ENCODE measurements at regions not wholly inside any gene's neighbourhood (a gene's known extent, or its start where the extent isn't known, plus 50 kb on each side); places are given as distances from the start of the nearest gene placed in this dataset.

DNA sequence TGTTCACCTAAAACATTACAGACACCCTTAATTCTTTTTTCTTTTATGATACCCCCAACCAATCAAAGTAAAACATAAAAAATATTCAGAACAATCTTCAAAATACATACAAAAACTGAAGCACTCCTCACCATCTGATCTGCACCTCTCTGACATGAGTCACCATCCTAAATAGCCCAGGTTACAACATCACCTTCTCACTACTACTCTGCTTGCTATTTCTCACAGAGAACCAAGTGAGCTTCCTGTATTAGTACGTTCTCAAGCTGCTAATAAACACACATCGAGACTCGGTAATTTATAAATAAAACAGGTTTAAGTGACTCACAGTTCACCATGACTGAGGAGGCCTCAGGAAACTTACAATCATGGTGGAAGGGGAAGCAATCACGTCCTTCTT lies 183.5 kb downstream of the CBLN2 start:
- DNase-seq, result no peak

DNA sequence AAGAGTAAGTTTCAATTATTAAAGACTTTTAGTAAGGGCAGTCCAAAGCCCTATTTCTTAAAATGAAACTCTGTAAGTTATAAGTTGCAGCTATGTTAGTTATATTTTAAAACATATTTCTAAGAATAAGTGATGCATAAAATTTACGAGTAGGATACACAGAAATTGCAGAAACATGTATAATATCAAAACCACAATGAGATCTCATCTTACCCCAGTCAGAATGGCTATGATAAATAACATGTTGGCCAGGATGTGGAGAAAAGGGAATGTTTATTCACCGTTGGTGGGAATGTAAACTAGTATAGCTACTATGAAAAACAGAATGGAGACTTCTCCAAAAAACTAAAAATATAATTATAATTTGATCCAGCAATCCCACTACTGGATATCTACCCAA lies 201.2 kb downstream of the CBLN2 start:
- DNase-seq, result no peak

DNA sequence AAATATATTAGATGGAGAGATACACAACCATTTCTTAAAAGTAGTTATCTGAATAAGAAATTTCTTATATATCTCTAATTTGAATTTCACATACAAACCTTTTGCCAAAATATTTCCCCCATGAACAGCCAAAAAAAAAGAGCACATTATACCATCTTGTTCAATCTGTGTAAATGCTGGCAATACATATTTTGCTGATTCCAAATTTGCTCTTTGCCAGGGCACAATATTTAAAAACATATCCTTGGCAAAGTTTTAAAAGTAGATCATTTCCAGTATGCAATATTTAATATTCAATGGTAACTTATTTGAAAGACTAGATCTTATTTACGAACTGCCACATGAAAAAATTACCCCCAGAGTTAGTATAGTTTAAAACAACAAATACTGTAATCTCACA lies 204.2 kb downstream of the CBLN2 start:
- DNase-seq, result no peak

DNA sequence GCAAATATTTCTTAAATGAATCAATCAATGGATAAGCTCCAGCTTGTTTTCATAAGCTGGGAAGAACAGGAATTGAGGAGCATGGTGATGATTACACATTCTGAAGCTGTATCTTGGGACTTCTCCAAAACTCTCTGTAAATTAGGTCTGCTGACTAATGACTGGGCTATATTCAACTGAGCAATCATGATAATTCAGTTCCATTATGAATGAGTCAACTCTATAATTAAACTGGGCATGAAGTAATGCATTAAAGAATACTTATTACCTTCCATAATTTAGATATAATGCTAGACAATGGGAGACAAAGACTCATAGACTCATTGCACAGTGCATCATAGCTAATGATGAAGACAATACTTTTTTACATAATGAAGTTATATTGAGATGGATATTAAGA lies 207.4 kb downstream of the CBLN2 start:
- DNase-seq, result no peak

DNA sequence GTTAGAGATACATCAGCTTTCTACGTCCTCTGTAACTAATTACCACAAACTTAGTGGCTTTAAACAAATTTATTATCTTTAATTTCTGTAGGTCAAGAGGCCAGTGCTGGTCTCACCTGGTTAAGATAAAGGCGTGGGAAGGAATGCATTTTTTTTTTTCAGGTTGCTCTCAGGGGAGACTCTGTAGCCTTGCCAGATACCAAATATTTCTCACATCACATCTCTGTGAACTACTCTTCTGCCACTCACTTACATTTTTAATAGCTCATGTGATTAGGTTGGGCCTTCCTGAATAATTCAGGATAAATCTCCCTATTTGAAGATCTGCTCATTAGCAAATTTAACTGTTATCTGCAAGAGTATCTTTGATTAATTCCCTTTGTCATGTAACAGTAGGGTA lies 214.6 kb downstream of the CBLN2 start:
- no peak for DNase-seq

DNA sequence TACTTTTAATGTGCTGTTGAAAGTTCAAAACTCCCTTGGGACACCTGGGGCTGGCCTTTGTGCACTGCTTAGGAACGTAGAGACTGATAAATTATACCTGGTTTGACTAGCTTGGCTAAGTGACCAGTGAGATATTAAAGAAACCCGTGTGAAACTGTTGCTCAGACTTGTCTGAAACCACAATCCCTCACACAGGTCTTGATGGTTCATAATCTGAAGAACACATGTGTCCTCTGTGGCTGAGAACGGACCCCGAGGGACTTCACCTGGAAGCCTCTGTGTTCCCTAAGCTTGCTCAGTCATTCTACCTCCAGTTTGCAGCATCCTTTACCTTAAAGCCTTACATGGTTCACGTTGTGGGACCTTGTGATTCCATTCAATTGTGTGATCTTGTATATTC lies 218.8 kb downstream of the CBLN2 start:
- no peak for DNase-seq

DNA sequence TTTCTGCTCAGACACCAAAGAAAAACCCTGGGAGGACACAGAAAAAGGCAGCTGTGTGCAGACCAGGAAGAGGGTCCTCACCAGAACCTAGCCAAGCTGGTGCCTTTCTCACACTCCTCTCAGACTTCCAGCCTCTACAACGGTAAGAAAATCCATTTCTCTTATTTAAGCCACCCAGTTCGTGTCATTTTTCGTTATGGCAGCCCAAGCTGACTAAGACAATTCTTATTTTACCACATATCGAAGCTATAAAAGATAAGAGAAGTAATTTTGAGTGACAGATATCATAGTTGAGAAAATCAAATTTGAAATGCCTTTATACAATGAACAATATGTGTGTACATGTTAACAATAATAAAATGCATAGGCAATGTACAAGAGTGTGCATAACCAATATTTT lies 219.5 kb downstream of the CBLN2 start:
- no peak for DNase-seq

DNA sequence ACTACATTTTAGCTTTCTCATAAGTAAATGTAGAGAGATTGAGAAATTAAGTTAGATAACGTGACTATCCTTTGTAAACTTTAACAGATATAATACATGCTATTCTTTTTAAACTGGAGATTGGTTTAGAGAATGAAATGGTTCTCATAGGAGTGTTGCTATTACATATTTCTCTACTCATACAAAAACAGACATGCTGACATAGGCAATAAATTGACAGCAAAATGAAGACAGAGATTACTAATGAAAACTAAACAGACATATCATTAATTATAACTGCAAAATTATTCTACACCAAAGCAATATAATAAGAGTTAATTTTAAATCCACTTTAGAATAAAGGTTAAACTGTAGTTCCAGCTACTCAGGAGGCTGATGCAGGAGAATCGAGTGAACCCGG lies 227.6 kb downstream of the CBLN2 start:
- no peak for DNase-seq

DNA sequence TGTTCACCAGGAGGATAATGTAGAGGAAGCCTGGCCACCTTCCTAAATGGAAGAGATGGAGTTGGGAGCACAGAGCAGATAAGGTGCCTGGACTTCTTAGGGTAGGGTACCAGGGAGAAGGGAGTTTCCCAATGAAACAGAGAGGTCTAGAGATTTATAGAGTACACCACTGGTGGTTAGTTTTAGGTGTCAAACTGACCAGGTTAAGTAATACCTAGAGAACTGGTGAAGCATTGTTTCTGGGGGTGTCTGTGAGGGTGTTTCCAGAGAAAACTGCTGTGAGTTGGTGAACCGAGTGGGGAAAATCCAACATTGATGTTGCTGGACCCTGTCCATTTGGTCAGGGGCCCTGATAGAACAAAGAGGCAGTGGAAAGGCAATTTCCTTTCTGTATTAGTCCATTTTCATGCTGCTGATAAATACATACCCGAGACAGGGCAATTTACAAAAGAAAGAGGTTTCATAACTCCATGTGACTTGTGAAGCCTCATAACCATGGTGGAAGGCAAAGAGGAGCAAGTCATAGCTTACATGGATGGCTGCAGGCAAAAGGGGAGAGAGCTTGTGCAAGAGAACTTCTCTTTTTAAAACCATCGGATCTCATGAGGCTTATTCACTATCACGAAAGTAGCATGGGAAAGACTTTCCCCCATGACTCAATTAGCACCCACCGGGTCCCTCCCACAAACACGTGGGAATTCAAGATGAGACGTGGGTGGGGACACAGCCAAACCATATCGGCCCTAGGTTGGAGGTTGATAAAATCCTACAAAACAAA lies 260.8 kb downstream of the CBLN2 start:
- DNase-seq, result no peak

DNA sequence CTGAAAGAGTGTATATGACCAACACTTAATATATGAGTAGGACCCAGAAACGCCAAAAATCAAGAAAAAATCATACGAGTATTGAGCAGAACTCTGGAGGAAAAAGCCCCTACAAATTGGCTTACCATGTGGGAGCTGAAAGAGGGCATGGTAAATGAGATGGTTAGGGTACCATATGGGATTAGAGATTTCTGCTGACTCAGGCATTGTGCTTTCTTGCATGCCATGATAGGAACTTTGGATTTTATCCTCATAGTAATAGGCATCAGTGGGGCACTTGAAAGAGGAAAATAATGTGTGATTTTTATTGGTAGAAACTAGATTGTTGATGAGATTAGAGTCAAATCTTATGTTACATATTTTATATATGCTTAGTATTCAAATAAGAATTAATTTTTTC lies 271.1 kb downstream of the CBLN2 start:
- DNase-seq, result no peak

DNA sequence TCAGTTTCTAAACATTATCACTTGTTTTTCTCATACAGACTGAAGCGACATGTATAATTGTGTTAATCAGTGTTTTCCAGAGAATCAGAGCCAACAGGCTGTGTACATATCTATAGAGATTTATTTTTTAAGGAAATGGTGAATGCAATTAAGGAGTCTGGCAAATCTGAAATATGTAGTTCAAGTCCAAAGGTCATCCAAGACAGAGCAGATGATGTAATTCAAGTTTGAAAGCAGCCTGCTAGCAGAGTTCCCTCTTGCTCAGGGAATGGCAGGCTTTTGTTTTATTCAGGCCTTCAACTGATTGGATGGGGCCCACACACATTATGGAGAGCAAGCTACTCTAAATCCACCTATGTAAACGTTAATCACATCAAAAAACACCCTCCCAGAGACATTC lies 282.6 kb downstream of the CBLN2 start:
- DNase-seq, result no peak

DNA sequence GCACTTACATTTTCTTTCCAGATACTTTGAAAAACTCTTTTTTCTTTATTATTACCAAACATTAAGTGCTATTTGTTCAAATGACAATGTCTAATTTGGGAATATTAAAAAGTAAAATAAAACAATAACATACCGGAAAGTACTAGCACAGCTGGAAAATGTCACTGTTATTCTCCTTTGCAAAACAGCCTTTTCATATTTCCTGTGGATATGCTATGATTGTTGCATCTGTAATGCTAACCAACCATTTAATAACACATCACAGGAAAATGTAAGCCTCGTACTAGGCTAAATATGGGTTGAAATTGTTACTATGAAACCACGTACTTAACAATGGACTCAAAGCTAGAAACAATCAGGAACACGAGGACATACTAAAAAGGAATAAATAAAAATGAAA lies 298.1 kb downstream of the CBLN2 start:
- DNase-seq, result no peak

DNA sequence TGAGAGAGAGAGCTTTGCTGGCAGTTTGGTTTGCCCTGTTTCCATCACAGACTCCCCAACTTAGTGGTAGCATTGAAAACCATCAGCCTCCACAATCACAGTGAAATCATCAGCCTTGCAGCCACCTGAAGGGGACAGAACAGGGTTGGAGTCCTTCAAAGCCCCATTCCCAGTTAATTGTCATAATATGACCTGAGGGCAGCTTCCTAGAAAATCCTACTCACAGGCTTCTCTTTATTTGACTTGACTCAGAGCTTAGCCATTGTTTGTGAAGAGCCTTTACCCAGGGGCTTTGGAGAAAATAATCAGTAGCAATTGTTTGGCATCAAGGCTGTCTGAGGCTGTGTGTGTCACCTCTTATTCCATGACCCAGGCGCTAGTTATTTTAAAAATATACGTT lies 308.7 kb downstream of the CBLN2 start:
- no peak for DNase-seq

DNA sequence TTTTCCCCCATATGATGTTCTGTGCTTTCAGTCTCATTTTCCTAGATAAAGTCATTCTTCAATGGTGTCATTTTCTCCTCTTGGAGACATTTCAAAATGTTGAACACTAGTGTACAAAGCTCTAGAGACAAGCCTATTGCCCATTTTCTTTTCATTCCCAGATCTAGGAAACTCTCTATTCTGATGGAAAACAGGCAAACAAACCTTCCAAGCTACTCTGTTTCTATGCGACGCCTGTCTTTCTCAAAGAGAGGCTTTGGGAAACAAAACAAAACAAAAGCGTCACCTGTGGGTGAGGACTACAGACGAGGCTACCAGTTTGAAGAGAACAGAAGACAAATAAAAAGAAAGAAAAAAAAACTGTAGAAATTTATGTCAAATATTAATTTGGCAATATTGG lies 311.0 kb downstream of the CBLN2 start:
- DNase-seq, result no peak

DNA sequence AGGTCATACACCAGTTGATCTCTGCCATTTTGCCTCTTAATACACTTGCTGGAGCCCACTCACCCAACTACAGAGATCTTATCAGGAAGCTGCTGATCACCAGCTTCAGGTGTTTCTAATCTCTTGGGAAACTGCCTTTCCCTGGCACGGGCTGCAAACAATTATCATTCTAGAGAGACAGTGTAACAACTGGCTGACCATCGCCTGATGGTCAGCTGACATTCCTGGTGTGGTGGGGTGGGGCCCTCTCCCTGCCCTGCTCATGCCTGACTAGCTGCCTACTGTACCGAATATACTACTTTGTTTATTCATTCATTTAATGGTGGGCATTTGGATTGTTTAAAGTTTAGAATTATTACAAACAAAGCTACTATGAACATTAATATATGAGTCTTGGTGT lies 311.5 kb downstream of the CBLN2 start:
- no peak for DNase-seq

DNA sequence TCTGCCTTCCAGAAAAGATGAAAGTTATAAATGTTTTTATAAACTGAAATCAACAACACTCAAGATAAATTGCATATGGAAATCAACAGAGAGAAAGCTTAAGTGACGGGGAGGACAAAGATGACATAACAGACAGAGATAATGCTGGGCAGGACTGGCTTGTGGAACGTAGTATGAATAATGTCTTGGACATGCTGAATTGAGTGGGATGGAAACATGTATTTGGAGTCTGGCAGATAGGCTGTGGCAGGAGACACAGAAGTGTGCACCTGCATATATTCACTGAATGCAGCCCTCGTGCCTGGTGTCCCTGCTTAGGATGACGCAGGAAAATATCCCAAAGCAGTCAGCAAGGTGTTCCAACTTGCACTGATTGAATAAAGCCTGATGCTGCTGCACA lies 318.2 kb downstream of the CBLN2 start:
- no peak for DNase-seq

DNA sequence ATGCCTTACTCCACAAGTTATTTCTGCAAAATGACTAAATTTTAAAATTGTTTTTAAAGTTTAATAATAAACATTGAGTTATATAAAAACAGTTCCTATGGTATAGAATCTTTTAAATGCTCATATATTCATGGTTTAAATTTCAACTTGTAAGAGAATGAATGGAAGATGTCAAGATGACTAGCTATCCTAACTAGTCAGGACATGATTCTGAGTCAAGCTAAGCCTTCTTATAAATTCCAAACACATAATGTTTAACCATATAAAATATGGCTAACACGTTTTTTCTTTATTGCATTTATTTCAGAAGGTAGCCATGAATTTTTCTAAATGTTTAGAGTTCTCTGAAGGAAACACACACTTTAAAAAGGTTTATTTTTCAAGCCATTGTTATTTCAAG lies 320.4 kb downstream of the CBLN2 start:
- no peak for DNase-seq

DNA sequence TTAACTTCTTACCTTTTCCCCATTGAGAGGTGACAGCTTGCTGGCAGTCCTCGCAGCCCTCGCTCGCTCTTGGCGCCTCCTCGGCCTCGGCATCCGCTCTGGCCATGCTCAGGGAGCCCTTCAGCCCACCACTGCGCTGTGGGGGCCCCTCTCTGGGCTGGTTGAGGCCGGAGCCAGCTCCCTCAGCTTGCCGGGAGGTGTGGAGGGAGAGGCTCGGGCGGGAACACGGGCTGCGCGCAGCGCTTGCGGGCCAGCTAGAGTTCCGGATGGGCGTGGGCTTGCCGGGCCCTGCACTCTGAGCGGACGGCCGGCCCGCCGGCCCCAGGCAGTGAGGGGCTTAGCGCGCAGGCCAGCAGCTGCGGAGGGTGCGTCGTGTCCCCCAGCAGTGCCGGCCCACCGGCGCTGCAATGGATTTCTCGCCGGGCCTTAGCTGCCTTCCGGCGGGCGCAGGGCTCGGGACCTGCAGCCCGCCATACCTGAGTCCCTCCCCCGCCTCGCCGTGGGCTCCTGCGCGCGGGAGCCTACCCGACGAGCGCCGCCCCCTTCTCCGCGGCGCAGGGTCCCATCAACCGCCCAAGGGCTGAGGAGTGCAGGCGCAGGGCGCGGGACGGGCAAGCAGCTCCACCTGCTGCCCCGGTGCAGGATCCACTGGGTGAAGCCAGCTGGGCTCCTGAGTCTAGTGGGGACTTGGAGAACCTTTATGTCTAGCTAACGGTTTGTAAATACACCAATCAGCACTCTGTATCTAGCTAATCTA lies 335.0 kb downstream of the CBLN2 start:
- DNase-seq, result no peak

DNA sequence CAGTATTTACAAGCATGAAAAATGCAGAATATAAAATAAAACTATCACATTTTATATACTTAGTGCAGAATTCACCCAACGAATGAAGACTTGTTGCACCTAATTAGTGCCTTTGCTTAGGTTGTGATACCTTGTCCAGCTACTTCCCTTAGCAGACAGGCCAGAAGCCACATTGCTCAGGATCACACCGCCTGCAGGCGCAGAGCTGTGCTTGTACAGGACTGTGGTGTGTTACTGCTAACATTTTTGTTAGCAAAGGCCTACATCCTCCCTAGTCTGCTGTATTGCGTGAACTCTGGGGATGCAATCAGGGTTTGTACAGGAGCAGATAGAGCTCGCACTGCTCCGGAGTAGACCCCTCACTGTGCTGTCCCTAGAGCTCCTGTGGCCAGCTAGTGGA lies 336.9 kb downstream of the CBLN2 start:
- DNase-seq, result no peak

DNA sequence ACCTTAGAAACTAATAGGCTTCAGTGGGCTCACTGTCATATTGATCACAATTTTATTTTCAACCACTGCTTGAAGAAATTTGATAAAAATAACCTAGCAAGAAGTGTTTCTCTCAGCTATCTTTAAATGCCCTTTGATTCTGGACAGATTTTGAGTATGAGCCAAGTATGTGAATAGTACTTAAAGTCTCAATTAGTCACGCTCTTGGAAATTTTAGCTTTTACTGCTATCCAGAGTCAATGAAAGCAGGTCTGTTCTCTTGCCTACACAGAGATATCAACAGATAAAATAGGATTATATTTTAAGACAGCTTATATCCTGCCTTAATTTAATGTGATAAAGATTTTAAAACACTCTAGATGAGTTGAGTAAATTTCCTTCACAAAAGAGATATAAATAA lies 337.3 kb downstream of the CBLN2 start:
- DNase-seq, result no peak

DNA sequence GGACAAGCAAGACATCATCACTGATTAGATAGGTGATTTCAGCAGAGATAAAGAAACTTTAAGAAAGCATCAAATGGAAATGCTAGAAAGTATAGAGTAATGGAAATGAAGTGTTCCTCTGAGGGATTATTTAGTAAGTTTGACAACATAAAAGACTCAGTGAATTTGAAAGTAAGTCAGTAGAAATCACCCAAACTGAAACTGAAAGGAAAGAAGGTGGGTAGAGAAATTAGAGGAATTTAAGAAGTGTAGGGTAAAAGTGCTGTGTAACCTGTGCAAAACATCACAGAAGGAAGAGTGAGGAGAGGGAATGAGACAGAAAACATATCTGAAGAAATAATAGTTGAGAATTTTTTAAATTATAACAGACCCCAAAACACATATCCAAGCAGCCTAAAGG lies 343.1 kb downstream of the CBLN2 start:
- DNase-seq, result no peak

DNA sequence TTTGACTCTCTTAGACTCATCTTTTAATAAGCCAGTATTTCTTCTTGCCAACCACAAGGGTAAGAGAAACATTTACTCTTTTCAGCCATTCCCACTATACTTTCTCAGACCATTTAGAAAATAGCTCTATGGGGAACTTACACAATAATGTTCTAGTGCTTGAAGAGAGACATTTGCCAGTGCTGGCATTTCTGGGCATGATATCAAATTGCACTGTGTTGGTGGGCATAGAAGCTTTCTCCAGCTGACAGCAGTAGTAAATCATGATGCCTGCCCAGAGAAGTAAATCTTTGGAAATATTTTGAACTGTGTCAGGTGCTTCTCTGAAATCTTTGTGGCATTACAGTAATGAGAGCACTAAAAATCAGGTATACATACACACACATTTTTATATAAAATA lies 346.6 kb downstream of the CBLN2 start:
- DNase-seq, result no peak

DNA sequence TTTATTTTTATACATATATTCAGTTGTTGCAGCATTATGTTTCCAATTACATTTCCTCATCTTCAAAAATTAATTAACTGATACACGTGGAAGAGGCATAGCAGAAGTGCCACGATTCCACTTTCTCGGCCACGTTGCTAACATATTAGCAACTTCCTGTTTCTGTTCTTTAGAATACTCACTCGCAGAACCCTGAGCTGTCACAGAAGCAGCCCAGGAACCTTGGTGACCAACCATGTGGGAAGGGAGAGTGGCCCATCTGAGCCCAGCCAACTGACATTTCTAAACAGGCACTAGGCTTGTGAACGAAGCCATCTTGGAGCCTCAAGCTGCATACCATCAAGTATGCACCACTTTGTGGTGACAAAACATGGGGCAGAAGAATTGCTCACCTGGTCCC lies 350.1 kb downstream of the CBLN2 start:
- no peak for DNase-seq

DNA sequence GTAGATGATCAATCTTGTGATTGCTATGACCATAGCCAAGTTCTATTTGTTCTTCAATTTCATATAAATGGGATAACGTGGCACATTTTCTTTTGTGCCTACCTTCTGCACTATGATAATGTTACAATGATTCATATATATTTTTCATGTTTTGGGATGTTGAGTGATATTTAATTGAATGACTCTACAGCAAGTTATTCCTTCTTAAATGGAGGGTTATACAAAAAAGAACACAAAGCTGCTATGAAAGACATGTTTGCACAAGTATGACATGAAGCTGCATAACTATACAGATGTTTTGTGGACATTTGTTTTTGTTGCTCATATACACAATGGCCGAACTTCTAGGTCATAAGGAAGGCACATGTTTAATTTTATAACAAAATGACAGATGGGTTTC lies 356.2 kb downstream of the CBLN2 start:
- DNase-seq, result no peak

All from hypothalamus (tissue), 51 donors.